Ovary (tissue), 3 donors: ENCODE measurements at regions not wholly inside any gene's neighbourhood (a gene's known extent, or its start where the extent isn't known, plus 50 kb on each side); places are given as distances from the start of the nearest gene placed in this dataset.

Source experiments
- EP300 ChIP-seq: sonication (generic); formaldehyde crosslinking; IDR thresholded peaks from one replicate; pipeline ENCODE4 v1.6.1; 2017; ENCODE audit warnings: antibody characterized with exemption
- POLR2A ChIP-seq: fragments of 450-650 bp; IDR thresholded peaks from one replicate; pipeline ENCODE4 v1.6.1; 2017; ENCODE audit warnings: antibody characterized with exemption, mild to moderate bottlenecking, moderate library complexity
- TF ChIP-seq, protein P1 (sequence below), 3 donors: fragments of 450-650 bp in 2 of 3; fragments of 200-600 bp in 1 of 3; IDR thresholded peaks; one replicate each; pipeline versions ENCODE4 v1.5.1 to v1.8.0; 2016 to 2022; ENCODE audit warnings: antibody characterized with exemption in 3 of 3, mild to moderate bottlenecking in 1 of 3
- donor health status: DM: no; HTN: no; CAD: no.

DNA sequence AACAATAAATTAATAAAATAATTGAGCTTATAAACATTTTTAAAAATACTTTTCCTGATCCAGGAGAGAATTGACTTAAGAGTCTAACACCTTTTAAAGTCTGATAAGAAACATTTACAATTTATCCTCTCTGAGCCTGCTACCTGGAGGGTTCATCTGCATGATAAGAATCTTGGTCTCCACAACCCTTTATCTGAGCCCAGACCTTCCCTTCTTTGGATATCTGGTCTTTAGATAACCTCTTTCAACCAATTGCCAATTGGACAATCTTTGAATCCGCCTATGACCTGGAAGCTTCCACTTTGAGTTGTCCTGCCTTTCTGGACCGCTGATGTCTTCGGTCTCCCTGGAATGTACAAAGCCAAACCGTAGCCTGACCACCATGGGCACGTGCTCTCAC is 1393.3 kb upstream of the TMEM132C start:
- TF ChIP-seq, protein P1, sequence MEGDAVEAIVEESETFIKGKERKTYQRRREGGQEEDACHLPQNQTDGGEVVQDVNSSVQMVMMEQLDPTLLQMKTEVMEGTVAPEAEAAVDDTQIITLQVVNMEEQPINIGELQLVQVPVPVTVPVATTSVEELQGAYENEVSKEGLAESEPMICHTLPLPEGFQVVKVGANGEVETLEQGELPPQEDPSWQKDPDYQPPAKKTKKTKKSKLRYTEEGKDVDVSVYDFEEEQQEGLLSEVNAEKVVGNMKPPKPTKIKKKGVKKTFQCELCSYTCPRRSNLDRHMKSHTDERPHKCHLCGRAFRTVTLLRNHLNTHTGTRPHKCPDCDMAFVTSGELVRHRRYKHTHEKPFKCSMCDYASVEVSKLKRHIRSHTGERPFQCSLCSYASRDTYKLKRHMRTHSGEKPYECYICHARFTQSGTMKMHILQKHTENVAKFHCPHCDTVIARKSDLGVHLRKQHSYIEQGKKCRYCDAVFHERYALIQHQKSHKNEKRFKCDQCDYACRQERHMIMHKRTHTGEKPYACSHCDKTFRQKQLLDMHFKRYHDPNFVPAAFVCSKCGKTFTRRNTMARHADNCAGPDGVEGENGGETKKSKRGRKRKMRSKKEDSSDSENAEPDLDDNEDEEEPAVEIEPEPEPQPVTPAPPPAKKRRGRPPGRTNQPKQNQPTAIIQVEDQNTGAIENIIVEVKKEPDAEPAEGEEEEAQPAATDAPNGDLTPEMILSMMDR (IDR thresholded peaks at IDR 0.05) = no peak
- no peak for TF ChIP-seq POLR2A
- no peak for TF ChIP-seq EP300
